HEK293 (cell line): ENCODE measurements at regions not wholly inside any gene's neighbourhood (a gene's known extent, or its start where the extent isn't known, plus 50 kb on each side); places are given as distances from the start of the nearest gene placed in this dataset.

Experiments used
- CTCF ChIA-PET: fragments of 350-600 bp; formaldehyde crosslinking; extraction: SDS; loops from one replicate; lab custom pipeline; 2021; ENCODE audit warnings: antibody characterized with exemption; lab: Yijun Ruan, JAX
- POLR2A ChIA-PET: fragments of 300-600 bp; formaldehyde crosslinking; extraction: SDS; loops from one replicate; lab custom pipeline; 2020; ENCODE audit warnings: antibody characterized with exemption, inconsistent platforms; lab: Yijun Ruan, JAX
- H3K27ac ChIP-seq: fragments of 200-500 bp; sonication (Bioruptor generic); 2 replicates; pipeline ENCODE4 v1.5.1; 2014; ENCODE audit warnings: low read depth, low read length, control low read depth, inconsistent platforms; ENCODE audit errors: extremely low read depth
- H3K36me3 ChIP-seq, 2 experiments: fragments of 200-500 bp in 1 of 2; sonication (Bioruptor generic) in 1 of 2; 1 replicate in 1 of 2; 2 replicates in 1 of 2; pipeline ENCODE4 v1.5.1; 2014 to 2017; ENCODE audit warnings: inconsistent platforms in 2 of 2, low read length in 2 of 2; ENCODE audit not compliant: control insufficient read depth in 2 of 2, insufficient read depth in 1 of 2
- H3K4me1 ChIP-seq: fragments of 200-500 bp; sonication (Bioruptor generic); 2 replicates; pipeline ENCODE4 v1.5.1; 2014; ENCODE audit warnings: mild to moderate bottlenecking, low read length, inconsistent platforms; ENCODE audit not compliant: control insufficient read depth, insufficient read depth
- H3K4me3 ChIP-seq: 2 replicates; pipeline ENCODE4 v1.5.1; 2011; ENCODE audit warnings: low read depth, mild to moderate bottlenecking, control low read depth, low read length, moderate library complexity
- H3K9me3 ChIP-seq: fragments of 200-500 bp; sonication (Bioruptor generic); 2 replicates; pipeline ENCODE4 v1.5.1; 2014; ENCODE audit warnings: low read depth, low read length, inconsistent platforms; ENCODE audit not compliant: control insufficient read depth, insufficient read depth
- EGR2 ChIP-seq: fragments of 450-650 bp; formaldehyde crosslinking; IDR thresholded peaks from 2 replicates; pipeline ENCODE4 v1.5.1; 2016; ENCODE audit warnings: low read depth, missing biosample characterization, missing genetic modification characterization
- FEZF1 ChIP-seq: fragments of 450-650 bp; formaldehyde crosslinking; IDR thresholded peaks from 2 replicates; pipeline ENCODE4 v1.5.1; 2016; ENCODE audit warnings: missing biosample characterization, missing genetic modification characterization
- GLI4 ChIP-seq: fragments of 450-650 bp; formaldehyde crosslinking; IDR thresholded peaks from 2 replicates; pipeline ENCODE4 v1.5.1; 2016; ENCODE audit warnings: missing biosample characterization, missing genetic modification characterization
- KLF10 ChIP-seq: fragments of 450-650 bp; IDR thresholded peaks from 2 replicates; pipeline ENCODE4 v1.5.1; 2018; ENCODE audit warnings: missing biosample characterization, mild to moderate bottlenecking, missing genetic modification characterization
- PRDM6 ChIP-seq: fragments of 450-650 bp; formaldehyde crosslinking; IDR thresholded peaks from 2 replicates; pipeline ENCODE4 v1.5.1; 2017; ENCODE audit warnings: missing biosample characterization, missing genetic modification characterization
- SCRT2 ChIP-seq: fragments of 450-650 bp; formaldehyde crosslinking; IDR thresholded peaks from 2 replicates; pipeline ENCODE4 v1.5.1; 2016; ENCODE audit warnings: missing biosample characterization, missing genetic modification characterization
- SP3 ChIP-seq: fragments of 450-650 bp; formaldehyde crosslinking; IDR thresholded peaks from 2 replicates; pipeline ENCODE4 v1.5.1; 2016; ENCODE audit warnings: missing biosample characterization, missing genetic modification characterization
- SP7 ChIP-seq: fragments of 450-650 bp; formaldehyde crosslinking; IDR thresholded peaks from 2 replicates; pipeline ENCODE4 v1.5.1; 2016; ENCODE audit warnings: missing biosample characterization, missing genetic modification characterization
- TCF7L2 ChIP-seq: IDR thresholded peaks from 2 replicates; pipeline ENCODE4 v1.6.1; 2011; ENCODE audit warnings: low read depth, mild to moderate bottlenecking, inconsistent platforms, low read length, moderate library complexity, borderline replicate concordance
- TRIM28 ChIP-seq: IDR thresholded peaks from 2 replicates; pipeline ENCODE4 v1.6.1; 2011; ENCODE audit warnings: low read length, control low read depth, borderline replicate concordance
- ZEB2 ChIP-seq: fragments of 450-650 bp; formaldehyde crosslinking; IDR thresholded peaks from 2 replicates; pipeline ENCODE4 v1.5.1; 2016; ENCODE audit warnings: missing biosample characterization, missing genetic modification characterization
- ZFHX2 ChIP-seq: fragments of 450-650 bp; formaldehyde crosslinking; conservative IDR thresholded peaks from 2 replicates; pipeline ENCODE4 v1.5.1; 2016; ENCODE audit warnings: missing biosample characterization, missing genetic modification characterization
- ZNF324 ChIP-seq: fragments of 450-650 bp; formaldehyde crosslinking; IDR thresholded peaks from 2 replicates; pipeline ENCODE4 v1.5.1; 2016; ENCODE audit warnings: missing biosample characterization, missing genetic modification characterization
- ZNF366 ChIP-seq: fragments of 450-650 bp; formaldehyde crosslinking; conservative IDR thresholded peaks from 2 replicates; pipeline ENCODE4 v1.5.1; 2016; ENCODE audit warnings: missing biosample characterization, missing genetic modification characterization
- ZNF398 ChIP-seq: fragments of 450-650 bp; formaldehyde crosslinking; IDR thresholded peaks from 2 replicates; pipeline ENCODE4 v1.5.1; 2017; ENCODE audit warnings: missing biosample characterization, missing genetic modification characterization
- ZNF558 ChIP-seq: fragments of 450-650 bp; formaldehyde crosslinking; IDR thresholded peaks from 2 replicates; pipeline ENCODE4 v1.5.1; 2016; ENCODE audit warnings: missing biosample characterization, missing genetic modification characterization
- ZNF610 ChIP-seq: fragments of 450-650 bp; formaldehyde crosslinking; IDR thresholded peaks from 2 replicates; pipeline ENCODE4 v1.5.1; 2016; ENCODE audit warnings: missing biosample characterization, missing genetic modification characterization, borderline replicate concordance
- ZNF629 ChIP-seq: fragments of 450-650 bp; formaldehyde crosslinking; IDR thresholded peaks from 2 replicates; pipeline ENCODE4 v1.5.1; 2017; ENCODE audit warnings: missing biosample characterization, missing genetic modification characterization
- ZNF843 ChIP-seq: fragments of 450-650 bp; formaldehyde crosslinking; IDR thresholded peaks from 2 replicates; pipeline ENCODE4 v1.5.1; 2016; ENCODE audit warnings: missing biosample characterization, missing genetic modification characterization
- ZXDB ChIP-seq: fragments of 450-650 bp; formaldehyde crosslinking; IDR thresholded peaks from 2 replicates; pipeline ENCODE4 v1.5.1; 2016; ENCODE audit warnings: missing biosample characterization, missing genetic modification characterization
- TF ChIP-seq, protein P1 (sequence below): fragments of 450-650 bp; formaldehyde crosslinking; IDR thresholded peaks from 2 replicates; pipeline ENCODE4 v1.5.1; 2016; ENCODE audit warnings: missing biosample characterization, missing genetic modification characterization
- TF ChIP-seq, protein P2 (sequence below): fragments of 450-650 bp; formaldehyde crosslinking; IDR thresholded peaks from 2 replicates; pipeline ENCODE4 v1.5.1; 2016; ENCODE audit warnings: missing biosample characterization, missing genetic modification characterization
- TF ChIP-seq, protein P3 (sequence below): fragments of 450-650 bp; formaldehyde crosslinking; IDR thresholded peaks from 2 replicates; pipeline ENCODE4 v1.5.1; 2016; ENCODE audit warnings: missing biosample characterization, missing genetic modification characterization
- TF ChIP-seq, protein P4 (sequence below): fragments of 450-650 bp; formaldehyde crosslinking; IDR thresholded peaks from 2 replicates; pipeline ENCODE4 v1.5.1; 2016; ENCODE audit warnings: missing biosample characterization, missing genetic modification characterization
- TF ChIP-seq, protein P5 (sequence below): fragments of 450-650 bp; formaldehyde crosslinking; IDR thresholded peaks from 2 replicates; pipeline ENCODE4 v1.5.1; 2016; ENCODE audit warnings: missing biosample characterization, missing genetic modification characterization

DNA sequence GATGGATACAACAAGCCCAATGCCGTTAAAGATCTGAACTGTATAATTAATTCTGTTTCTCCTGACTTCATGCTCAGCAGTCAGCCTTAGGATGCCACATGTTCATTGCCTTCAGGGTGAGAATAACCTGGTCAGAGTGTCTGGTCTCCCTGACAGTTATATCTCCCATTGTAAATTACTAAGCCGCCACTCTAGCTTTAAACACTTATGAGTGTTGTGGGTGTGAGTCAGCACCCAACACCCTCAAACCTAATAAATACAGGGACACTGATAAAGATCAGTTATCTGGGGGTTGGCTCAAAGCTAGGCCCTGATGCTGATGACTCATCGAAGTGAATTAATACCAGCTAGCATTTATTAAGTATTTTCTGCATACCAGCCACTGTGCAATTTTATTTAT, 64.9 kb upstream of the DYNLT3 start:
- no peak overlapping the region for H3K27ac ChIP-seq
- H3K4me3 ChIP-seq = no peak overlapping the region
- no peaks in the 10 kb centered on the region for H3K9me3 ChIP-seq
- CTCF ChIA-PET = interaction anchor here (0.6 to 1.7 kb wide), 3 partner anchors 14 to 262 kb away, joined by 3 to 8 read pairs (median 6); no protein-coding TSS in a partner anchor
- no peaks in the 10 kb centered on the region for H3K36me3 ChIP-seq
- peaks cover 7% of the 10 kb centered on the region; the same call in 1 of the 2 replicates for H3K4me1 ChIP-seq
- POLR2A ChIA-PET = no interaction called here
- TF ChIP-seq, protein P1, sequence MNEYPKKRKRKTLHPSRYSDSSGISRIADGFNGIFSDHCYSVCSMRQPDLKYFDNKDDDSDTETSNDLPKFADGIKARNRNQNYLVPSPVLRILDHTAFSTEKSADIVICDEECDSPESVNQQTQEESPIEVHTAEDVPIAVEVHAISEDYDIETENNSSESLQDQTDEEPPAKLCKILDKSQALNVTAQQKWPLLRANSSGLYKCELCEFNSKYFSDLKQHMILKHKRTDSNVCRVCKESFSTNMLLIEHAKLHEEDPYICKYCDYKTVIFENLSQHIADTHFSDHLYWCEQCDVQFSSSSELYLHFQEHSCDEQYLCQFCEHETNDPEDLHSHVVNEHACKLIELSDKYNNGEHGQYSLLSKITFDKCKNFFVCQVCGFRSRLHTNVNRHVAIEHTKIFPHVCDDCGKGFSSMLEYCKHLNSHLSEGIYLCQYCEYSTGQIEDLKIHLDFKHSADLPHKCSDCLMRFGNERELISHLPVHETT (tag by site-specific recombination) = peak; percentile 77; the same call in 1 of the 2 replicates
- TF ChIP-seq, protein P2, sequence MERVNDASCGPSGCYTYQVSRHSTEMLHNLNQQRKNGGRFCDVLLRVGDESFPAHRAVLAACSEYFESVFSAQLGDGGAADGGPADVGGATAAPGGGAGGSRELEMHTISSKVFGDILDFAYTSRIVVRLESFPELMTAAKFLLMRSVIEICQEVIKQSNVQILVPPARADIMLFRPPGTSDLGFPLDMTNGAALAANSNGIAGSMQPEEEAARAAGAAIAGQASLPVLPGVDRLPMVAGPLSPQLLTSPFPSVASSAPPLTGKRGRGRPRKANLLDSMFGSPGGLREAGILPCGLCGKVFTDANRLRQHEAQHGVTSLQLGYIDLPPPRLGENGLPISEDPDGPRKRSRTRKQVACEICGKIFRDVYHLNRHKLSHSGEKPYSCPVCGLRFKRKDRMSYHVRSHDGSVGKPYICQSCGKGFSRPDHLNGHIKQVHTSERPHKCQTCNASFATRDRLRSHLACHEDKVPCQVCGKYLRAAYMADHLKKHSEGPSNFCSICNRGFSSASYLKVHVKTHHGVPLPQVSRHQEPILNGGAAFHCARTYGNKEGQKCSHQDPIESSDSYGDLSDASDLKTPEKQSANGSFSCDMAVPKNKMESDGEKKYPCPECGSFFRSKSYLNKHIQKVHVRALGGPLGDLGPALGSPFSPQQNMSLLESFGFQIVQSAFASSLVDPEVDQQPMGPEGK (tag by site-specific recombination) = no peak
- TF ChIP-seq ZNF843 (tag by site-specific recombination) = peak; percentile 66
- TF ChIP-seq TRIM28 = peak; percentile 59; the same call in 1 of the 2 replicates
- TF ChIP-seq ZNF366 = peak; percentile 70
- TF ChIP-seq, protein P3, sequence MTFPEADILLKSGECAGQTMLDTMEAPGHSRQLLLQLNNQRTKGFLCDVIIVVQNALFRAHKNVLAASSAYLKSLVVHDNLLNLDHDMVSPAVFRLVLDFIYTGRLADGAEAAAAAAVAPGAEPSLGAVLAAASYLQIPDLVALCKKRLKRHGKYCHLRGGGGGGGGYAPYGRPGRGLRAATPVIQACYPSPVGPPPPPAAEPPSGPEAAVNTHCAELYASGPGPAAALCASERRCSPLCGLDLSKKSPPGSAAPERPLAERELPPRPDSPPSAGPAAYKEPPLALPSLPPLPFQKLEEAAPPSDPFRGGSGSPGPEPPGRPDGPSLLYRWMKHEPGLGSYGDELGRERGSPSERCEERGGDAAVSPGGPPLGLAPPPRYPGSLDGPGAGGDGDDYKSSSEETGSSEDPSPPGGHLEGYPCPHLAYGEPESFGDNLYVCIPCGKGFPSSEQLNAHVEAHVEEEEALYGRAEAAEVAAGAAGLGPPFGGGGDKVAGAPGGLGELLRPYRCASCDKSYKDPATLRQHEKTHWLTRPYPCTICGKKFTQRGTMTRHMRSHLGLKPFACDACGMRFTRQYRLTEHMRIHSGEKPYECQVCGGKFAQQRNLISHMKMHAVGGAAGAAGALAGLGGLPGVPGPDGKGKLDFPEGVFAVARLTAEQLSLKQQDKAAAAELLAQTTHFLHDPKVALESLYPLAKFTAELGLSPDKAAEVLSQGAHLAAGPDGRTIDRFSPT = peak; percentile 80
- TF ChIP-seq SP3 = 0 out of 2 replicates have a peak, but pooled peaks have one; percentile 11
- peak; percentile 91 for TF ChIP-seq SP7 (tag by site-specific recombination)
- TF ChIP-seq ZNF324 (tag by site-specific recombination) = peak; percentile 34; the same call in 1 of the 2 replicates
- no peak for TF ChIP-seq GLI4
- TF ChIP-seq, protein P4, sequence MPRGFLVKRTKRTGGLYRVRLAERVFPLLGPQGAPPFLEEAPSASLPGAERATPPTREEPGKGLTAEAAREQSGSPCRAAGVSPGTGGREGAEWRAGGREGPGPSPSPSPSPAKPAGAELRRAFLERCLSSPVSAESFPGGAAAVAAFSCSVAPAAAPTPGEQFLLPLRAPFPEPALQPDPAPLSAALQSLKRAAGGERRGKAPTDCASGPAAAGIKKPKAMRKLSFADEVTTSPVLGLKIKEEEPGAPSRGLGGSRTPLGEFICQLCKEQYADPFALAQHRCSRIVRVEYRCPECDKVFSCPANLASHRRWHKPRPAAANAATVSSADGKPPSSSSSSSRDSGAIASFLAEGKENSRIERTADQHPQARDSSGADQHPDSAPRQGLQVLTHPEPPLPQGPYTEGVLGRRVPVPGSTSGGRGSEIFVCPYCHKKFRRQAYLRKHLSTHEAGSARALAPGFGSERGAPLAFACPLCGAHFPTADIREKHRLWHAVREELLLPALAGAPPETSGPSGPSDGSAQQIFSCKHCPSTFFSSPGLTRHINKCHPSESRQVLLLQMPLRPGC = peak; percentile 71
- 0 out of 2 replicates have a peak, but pooled peaks have one; percentile 11 for TF ChIP-seq ZNF398 (tag by site-specific recombination)
- peak; percentile 69 for TF ChIP-seq ZXDB (tag by site-specific recombination)
- peak; percentile 45; the same call in 1 of the 2 replicates for TF ChIP-seq PRDM6 (tag by site-specific recombination)
- 0 out of 2 replicates have a peak, but pooled peaks have one; percentile 26 for TF ChIP-seq ZNF558
- peak; percentile 44; the same call in 1 of the 2 replicates for TF ChIP-seq ZEB2 (tag by site-specific recombination)
- TF ChIP-seq, protein P5, sequence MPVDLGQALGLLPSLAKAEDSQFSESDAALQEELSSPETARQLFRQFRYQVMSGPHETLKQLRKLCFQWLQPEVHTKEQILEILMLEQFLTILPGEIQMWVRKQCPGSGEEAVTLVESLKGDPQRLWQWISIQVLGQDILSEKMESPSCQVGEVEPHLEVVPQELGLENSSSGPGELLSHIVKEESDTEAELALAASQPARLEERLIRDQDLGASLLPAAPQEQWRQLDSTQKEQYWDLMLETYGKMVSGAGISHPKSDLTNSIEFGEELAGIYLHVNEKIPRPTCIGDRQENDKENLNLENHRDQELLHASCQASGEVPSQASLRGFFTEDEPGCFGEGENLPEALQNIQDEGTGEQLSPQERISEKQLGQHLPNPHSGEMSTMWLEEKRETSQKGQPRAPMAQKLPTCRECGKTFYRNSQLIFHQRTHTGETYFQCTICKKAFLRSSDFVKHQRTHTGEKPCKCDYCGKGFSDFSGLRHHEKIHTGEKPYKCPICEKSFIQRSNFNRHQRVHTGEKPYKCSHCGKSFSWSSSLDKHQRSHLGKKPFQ (tag by site-specific recombination) = peak; percentile 17; the same call in 1 of the 2 replicates
- peak; percentile 83 for TF ChIP-seq ZNF629 (tag by site-specific recombination)
- 0 out of 2 replicates have a peak, but pooled peaks have one; percentile 36 for TF ChIP-seq TCF7L2
- TF ChIP-seq ZNF610 (tag by site-specific recombination) = no peak
- peak; percentile 42; the same call in 1 of the 2 replicates for TF ChIP-seq FEZF1 (tag by site-specific recombination)
- no peak for TF ChIP-seq SCRT2 (tag by site-specific recombination)
- peak; percentile 62; the same call in 1 of the 2 replicates for TF ChIP-seq KLF10 (tag by site-specific recombination)
- TF ChIP-seq ZFHX2 = peak; percentile 51
- TF ChIP-seq EGR2 (tag by site-specific recombination) = peak; percentile 69
